GM23248 (cell line): ENCODE measurements at regions not wholly inside any gene's neighbourhood (a gene's known extent, or its start where the extent isn't known, plus 50 kb on each side); places are given as distances from the start of the nearest gene placed in this dataset.
"Not testable (repeated sequence)": the region's sequence is repeated elsewhere in the genome, so short reads cannot be mapped to it uniquely, and the experiment has no call there.

Experiments used
- EZH2 ChIP-seq: fragments of 200-600 bp; sonication (generic); IDR thresholded peaks from 2 replicates; pipeline ENCODE4 v1.6.1; 2018; ENCODE audit warnings: antibody characterized with exemption, mild to moderate bottlenecking; ENCODE audit not compliant: insufficient read depth, poor library complexity, severe bottlenecking
- EZH2phosphoT487 ChIP-seq: fragments of 200-600 bp; sonication (generic); IDR thresholded peaks from 2 replicates; pipeline ENCODE4 v1.6.1; 2018; ENCODE audit warnings: antibody characterized with exemption, moderate library complexity, mild to moderate bottlenecking, low read depth; ENCODE audit not compliant: insufficient read depth

DNA sequence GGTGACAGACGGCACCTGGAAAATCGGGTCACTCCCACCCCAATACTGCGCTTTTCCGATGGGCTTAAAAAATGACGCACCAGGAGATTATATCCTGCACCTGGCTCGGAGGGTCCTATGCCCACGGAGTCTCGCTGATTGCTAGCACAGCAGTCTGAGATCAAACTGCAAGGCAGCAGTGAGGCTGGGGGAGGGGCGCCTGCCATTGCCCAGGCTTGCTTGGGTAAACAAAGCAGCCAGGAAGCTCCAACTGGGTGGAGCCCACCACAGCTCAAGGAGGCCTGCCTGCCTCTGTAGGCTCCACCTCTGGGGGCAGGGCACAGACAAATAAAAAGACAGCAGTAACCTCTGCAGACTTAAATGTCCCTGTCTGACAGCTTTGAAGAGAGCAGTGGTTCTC lies 307.4 kb downstream of the DOK5 start:
- not testable (repeated sequence) for TF ChIP-seq EZH2, EZH2phosphoT487
